GM23338 (cell line): ENCODE measurements at regions not wholly inside any gene's neighbourhood (a gene's known extent, or its start where the extent isn't known, plus 50 kb on each side); places are given as distances from the start of the nearest gene placed in this dataset.

Experiments
- ATAC-seq: fragments of 200-7000 bp; cut with Tn5 transposase; 3 replicates; pipeline ENCODE4 v1.9.1; 2020
- DNase-seq: peaks from one replicate; pipeline ENCODE4 v3.0.0-alpha.2; 2015; ENCODE audit warnings: low spot score
- H2AFZ ChIP-seq: fragments of 200-600 bp; sonication (generic); 2 replicates; pipeline ENCODE4 v1.8.0; 2016; ENCODE audit warnings: antibody characterized with exemption, mild to moderate bottlenecking, moderate library complexity
- H3F3A ChIP-seq: fragments of 200-600 bp; sonication (generic); replicated peaks from 2 replicates; pipeline ENCODE4 v1.8.0; 2017; ENCODE audit warnings: antibody characterized with exemption, mixed run types, low read depth
- H3K27ac ChIP-seq: fragments of 200-600 bp; sonication (generic); 2 replicates; pipeline ENCODE4 v1.6.1; 2016; ENCODE audit warnings: low read depth
- H3K27me3 ChIP-seq: fragments of 200-600 bp; sonication (generic); 2 replicates; pipeline ENCODE4 v1.8.0; 2016; ENCODE audit warnings: mild to moderate bottlenecking, mixed run types, moderate library complexity; ENCODE audit not compliant: insufficient read depth
- H3K36me3 ChIP-seq: fragments of 200-600 bp; sonication (generic); 2 replicates; pipeline ENCODE4 v1.8.0; 2016; ENCODE audit warnings: mild to moderate bottlenecking; ENCODE audit not compliant: insufficient read depth
- H3K4me1 ChIP-seq: fragments of 200-600 bp; sonication (generic); 2 replicates; pipeline ENCODE4 v1.8.0; 2016; ENCODE audit warnings: mild to moderate bottlenecking, moderate library complexity; ENCODE audit not compliant: insufficient read depth
- H3K4me2 ChIP-seq: fragments of 200-600 bp; sonication (generic); 2 replicates; pipeline ENCODE4 v1.7.1; 2017; ENCODE audit warnings: mixed run types
- H3K4me3 ChIP-seq: fragments of 200-600 bp; sonication (generic); 2 replicates; pipeline ENCODE4 v1.6.1; 2016; ENCODE audit warnings: mixed run types
- H3K79me2 ChIP-seq: fragments of 200-600 bp; sonication (generic); replicated peaks from 2 replicates; pipeline ENCODE4 v1.8.0; 2017; ENCODE audit warnings: mild to moderate bottlenecking; ENCODE audit not compliant: insufficient read depth
- H3K9me2 ChIP-seq: fragments of 200-600 bp; sonication (generic); 2 replicates; pipeline ENCODE4 v1.8.0; 2017; ENCODE audit not compliant: insufficient read depth
- H4K20me1 ChIP-seq: fragments of 200-600 bp; sonication (generic); replicated peaks from 2 replicates; pipeline ENCODE4 v1.8.0; 2017; ENCODE audit warnings: mild to moderate bottlenecking; ENCODE audit not compliant: insufficient read depth
- H3K27ac Mint-ChIP-seq: 2 replicates; pipeline ENCODE4 v1.8.0; 2020; ENCODE audit warnings: inconsistent platforms, mild to moderate bottlenecking, moderate library complexity, mixed read lengths
- H3K27me3 Mint-ChIP-seq: 3 replicates; pipeline ENCODE4 v1.8.0; 2022; ENCODE audit warnings: low read depth, mild to moderate bottlenecking, moderate library complexity, mixed read lengths, inconsistent platforms; ENCODE audit not compliant: insufficient read depth, poor library complexity
- H3K36me3 Mint-ChIP-seq: 3 replicates; pipeline ENCODE4 v1.8.0; 2021; ENCODE audit warnings: low read depth, mild to moderate bottlenecking, inconsistent platforms, moderate library complexity, mixed read lengths
- H3K4me1 Mint-ChIP-seq: 3 replicates; pipeline ENCODE4 v1.8.0; 2020; ENCODE audit warnings: mild to moderate bottlenecking, inconsistent platforms, mixed read lengths
- H3K4me3 Mint-ChIP-seq: 3 replicates; pipeline ENCODE4 v1.8.0; 2021; ENCODE audit warnings: moderate library complexity, mild to moderate bottlenecking, inconsistent platforms, mixed read lengths
- H3K9me3 Mint-ChIP-seq: 3 replicates; pipeline ENCODE4 v1.8.0; 2020; ENCODE audit warnings: moderate library complexity, mild to moderate bottlenecking, inconsistent platforms, mixed read lengths
- CREB1 ChIP-seq: fragments of 250-450 bp; sonication (Bioruptor Pico); IDR thresholded peaks from 2 replicates; pipeline ENCODE4 v1.5.0; 2020; ENCODE audit warnings: low read depth, mild to moderate bottlenecking, moderate library complexity
- CTCF ChIP-seq, 2 experiments: fragments of 200-600 bp in 1 of 2; sonication (generic) in 1 of 2; conservative IDR thresholded peaks; 2 replicates each; pipeline versions ENCODE4 v1.5.1 to v1.6.1; 2016 to 2017; ENCODE audit warnings: antibody characterized with exemption in 2 of 2, low read depth in 2 of 2, mild to moderate bottlenecking in 2 of 2, moderate library complexity in 1 of 2
- ETS1 ChIP-seq: IDR thresholded peaks from 2 replicates; pipeline ENCODE4 v1.6.1; 2016; ENCODE audit warnings: antibody characterized with exemption
- EZH2 ChIP-seq: fragments of 200-600 bp; sonication (generic); IDR thresholded peaks from one replicate; pipeline ENCODE4 v1.8.0; 2017; ENCODE audit warnings: antibody characterized with exemption, mild to moderate bottlenecking, low read depth; ENCODE audit not compliant: unreplicated experiment
- EZH2phosphoT487 ChIP-seq: fragments of 200-600 bp; sonication (generic); IDR thresholded peaks from one replicate; pipeline ENCODE4 v1.8.1; 2018; ENCODE audit warnings: antibody characterized with exemption; ENCODE audit not compliant: unreplicated experiment
- JUNB ChIP-seq: IDR thresholded peaks from one replicate; pipeline ENCODE4 v1.6.1; 2016; ENCODE audit warnings: antibody characterized with exemption; ENCODE audit not compliant: unreplicated experiment
- NANOG ChIP-seq: IDR thresholded peaks from 2 replicates; pipeline ENCODE4 v1.6.1; 2016; ENCODE audit warnings: antibody characterized with exemption, borderline replicate concordance
- POLR2AphosphoS5 ChIP-seq: IDR thresholded peaks from 2 replicates; pipeline ENCODE4 v1.6.1; 2016; ENCODE audit warnings: antibody characterized with exemption, low read depth
- STAT1 ChIP-seq: IDR thresholded peaks from one replicate; pipeline ENCODE4 v1.6.1; 2016; ENCODE audit warnings: antibody characterized with exemption; ENCODE audit not compliant: unreplicated experiment
- ZNF114 ChIP-seq: fragments of 250-450 bp; sonication (Bioruptor Pico); IDR thresholded peaks from 2 replicates; pipeline ENCODE4 v1.5.0; 2020; ENCODE audit warnings: mild to moderate bottlenecking, moderate library complexity
- ZNF331 ChIP-seq: fragments of 250-450 bp; sonication (Bioruptor Pico); IDR thresholded peaks from 2 replicates; pipeline ENCODE4 v1.5.0; 2020; ENCODE audit warnings: low read depth, mild to moderate bottlenecking, moderate library complexity
- ZNF462 ChIP-seq: fragments of 250-450 bp; sonication (Bioruptor Pico); IDR thresholded peaks from 2 replicates; pipeline ENCODE4 v1.5.0; 2020; ENCODE audit warnings: mild to moderate bottlenecking, moderate library complexity
- TF ChIP-seq, protein P1 (sequence below): IDR thresholded peaks from one replicate; pipeline ENCODE4 v1.6.1; 2018; ENCODE audit warnings: antibody characterized with exemption; ENCODE audit not compliant: unreplicated experiment

DNA sequence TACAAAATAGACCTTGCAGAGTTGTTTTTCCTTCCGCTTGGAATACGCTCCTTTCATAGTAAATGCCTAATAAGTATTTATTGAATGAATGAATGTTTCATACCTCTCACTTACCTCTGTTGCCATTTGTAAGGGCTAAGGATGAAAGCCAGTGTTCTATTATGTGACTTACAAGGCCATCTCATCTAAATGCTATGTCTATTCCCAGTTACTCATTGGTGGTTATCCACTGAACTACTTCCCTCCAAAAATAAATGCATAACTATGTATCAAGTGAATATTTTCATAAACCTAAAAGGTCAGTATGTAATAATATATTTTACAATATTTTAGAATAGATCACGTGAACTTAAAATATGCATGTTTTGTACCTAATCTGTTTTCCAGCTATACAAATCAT, 670.5 kb upstream of the RGMB start:
- H2AFZ ChIP-seq, result no peak overlapping the region
- H3K27me3 ChIP-seq, result no peaks in the 10 kb centered on the region
- H3K27me3 Mint-ChIP-seq, result no peaks in the 10 kb centered on the region
- H3F3A ChIP-seq, result no peaks in the 10 kb centered on the region
- H3K4me3 Mint-ChIP-seq, result no peak overlapping the region
- H3K4me1 Mint-ChIP-seq, result no peaks in the 10 kb centered on the region
- H3K79me2 ChIP-seq, result no peaks in the 10 kb centered on the region
- H3K36me3 Mint-ChIP-seq, result no peaks in the 10 kb centered on the region
- H3K4me1 ChIP-seq, result no peaks in the 10 kb centered on the region
- no peak overlapping the region for H3K4me3 ChIP-seq
- H4K20me1 ChIP-seq, result no peaks in the 10 kb centered on the region
- ATAC-seq (no peak), DNase-seq (no peak)
- H3K36me3 ChIP-seq, result no peaks in the 10 kb centered on the region
- H3K4me2 ChIP-seq, result no peak overlapping the region
- no peaks in the 10 kb centered on the region for H3K9me2 ChIP-seq
- no peak overlapping the region for H3K27ac Mint-ChIP-seq
- TF ChIP-seq, protein P1, sequence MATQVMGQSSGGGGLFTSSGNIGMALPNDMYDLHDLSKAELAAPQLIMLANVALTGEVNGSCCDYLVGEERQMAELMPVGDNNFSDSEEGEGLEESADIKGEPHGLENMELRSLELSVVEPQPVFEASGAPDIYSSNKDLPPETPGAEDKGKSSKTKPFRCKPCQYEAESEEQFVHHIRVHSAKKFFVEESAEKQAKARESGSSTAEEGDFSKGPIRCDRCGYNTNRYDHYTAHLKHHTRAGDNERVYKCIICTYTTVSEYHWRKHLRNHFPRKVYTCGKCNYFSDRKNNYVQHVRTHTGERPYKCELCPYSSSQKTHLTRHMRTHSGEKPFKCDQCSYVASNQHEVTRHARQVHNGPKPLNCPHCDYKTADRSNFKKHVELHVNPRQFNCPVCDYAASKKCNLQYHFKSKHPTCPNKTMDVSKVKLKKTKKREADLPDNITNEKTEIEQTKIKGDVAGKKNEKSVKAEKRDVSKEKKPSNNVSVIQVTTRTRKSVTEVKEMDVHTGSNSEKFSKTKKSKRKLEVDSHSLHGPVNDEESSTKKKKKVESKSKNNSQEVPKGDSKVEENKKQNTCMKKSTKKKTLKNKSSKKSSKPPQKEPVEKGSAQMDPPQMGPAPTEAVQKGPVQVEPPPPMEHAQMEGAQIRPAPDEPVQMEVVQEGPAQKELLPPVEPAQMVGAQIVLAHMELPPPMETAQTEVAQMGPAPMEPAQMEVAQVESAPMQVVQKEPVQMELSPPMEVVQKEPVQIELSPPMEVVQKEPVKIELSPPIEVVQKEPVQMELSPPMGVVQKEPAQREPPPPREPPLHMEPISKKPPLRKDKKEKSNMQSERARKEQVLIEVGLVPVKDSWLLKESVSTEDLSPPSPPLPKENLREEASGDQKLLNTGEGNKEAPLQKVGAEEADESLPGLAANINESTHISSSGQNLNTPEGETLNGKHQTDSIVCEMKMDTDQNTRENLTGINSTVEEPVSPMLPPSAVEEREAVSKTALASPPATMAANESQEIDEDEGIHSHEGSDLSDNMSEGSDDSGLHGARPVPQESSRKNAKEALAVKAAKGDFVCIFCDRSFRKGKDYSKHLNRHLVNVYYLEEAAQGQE, result no peak
- TF ChIP-seq ZNF331, result no peak
- no peak for TF ChIP-seq CTCF (conservative IDR thresholded peaks at IDR 0.05; ENCODE audit: low read depth in 2 of 2)
- TF ChIP-seq NANOG, result no peak
- no peak for TF ChIP-seq POLR2AphosphoS5
- TF ChIP-seq ZNF114 (CRISPR knock-in tag), result no peak
- no peak for TF ChIP-seq JUNB
- no peak for TF ChIP-seq STAT1
- no peak for TF ChIP-seq ZNF462 (CRISPR knock-in tag)
- TF ChIP-seq EZH2phosphoT487, result no peak
- no peak for TF ChIP-seq EZH2
- TF ChIP-seq CREB1, result no peak
- TF ChIP-seq ETS1, result no peak
- no peaks in the 10 kb centered on the region for H3K9me3 Mint-ChIP-seq
- no peak overlapping the region for H3K27ac ChIP-seq
